ENCODE measurements at regions not wholly inside any gene's neighbourhood (a gene's known extent, or its start where the extent isn't known, plus 50 kb on each side); places are given as distances from the start of the nearest gene placed in this dataset.

DNA sequence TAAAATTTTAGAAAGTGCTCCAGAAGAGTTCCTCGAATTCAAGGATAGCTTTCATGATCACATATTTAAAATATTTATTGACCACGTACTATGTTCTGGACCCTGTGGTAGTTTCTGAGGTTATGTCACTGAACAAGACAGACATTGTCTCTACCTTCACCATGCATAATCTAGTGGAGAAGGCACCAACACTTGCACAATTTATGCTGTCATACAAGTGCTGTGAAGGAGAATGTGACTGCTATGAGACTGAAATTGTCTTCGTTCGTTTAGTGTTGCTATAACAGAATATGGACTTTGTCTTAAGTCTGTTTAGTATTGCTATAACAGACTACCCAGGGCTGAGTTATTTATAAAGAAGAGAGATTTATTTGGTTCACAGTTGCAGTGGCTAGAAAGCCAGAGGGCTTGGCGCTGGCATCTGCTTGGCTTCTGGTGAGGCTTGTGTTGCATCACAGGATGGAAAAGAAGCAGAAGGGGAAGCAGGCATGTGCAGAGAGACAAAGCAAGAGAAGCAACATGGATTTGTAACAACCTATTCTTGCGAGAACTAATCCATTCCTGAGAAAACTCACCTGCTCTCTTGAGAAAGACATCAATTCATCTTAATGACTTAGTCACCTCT lies 50.0 kb upstream of the RFX8 start (continued):
- TF ChIP-seq, protein P1, sequence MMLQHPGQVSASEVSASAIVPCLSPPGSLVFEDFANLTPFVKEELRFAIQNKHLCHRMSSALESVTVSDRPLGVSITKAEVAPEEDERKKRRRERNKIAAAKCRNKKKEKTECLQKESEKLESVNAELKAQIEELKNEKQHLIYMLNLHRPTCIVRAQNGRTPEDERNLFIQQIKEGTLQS (IDR thresholded peaks at IDR 0.05): no peak
- no peak for TF ChIP-seq POLR2AphosphoS5 (IDR thresholded peaks at IDR 0.05; ENCODE audit: low read depth, low read length)
- no peak for TF ChIP-seq ZNF274 (IDR thresholded peaks at IDR 0.05; ENCODE audit: low read depth, low read length)
- no peak for TF ChIP-seq EZH2 (IDR thresholded peaks at IDR 0.05)

Data from HCT116 (cell line).